A673 (cell line): ENCODE measurements at regions not wholly inside any gene's neighbourhood (a gene's known extent, or its start where the extent isn't known, plus 50 kb on each side); places are given as distances from the start of the nearest gene placed in this dataset.

Source experiments
- BruUV-seq: library from RNA; stranded (reverse); fragments of 400-500 nt; replicated peaks from 2 replicates; lab custom pipeline; 2021; lab: Mats Ljungman, UMichigan
- CTCF ChIA-PET: fragments of 300-600 bp; sonication (Branson Sonifier 250); formaldehyde crosslinking; loops from one replicate; lab custom pipeline; 2022; ENCODE audit warnings: antibody characterized with exemption; lab: Charles Lee
- POLR2A ChIA-PET: fragments of 300-600 bp; sonication (Branson Sonifier 250); formaldehyde crosslinking; loops from one replicate; lab custom pipeline; 2022; ENCODE audit warnings: antibody characterized with exemption; ENCODE audit not compliant: low non-redundant PET; lab: Charles Lee
- DNase-seq: peaks from one replicate; pipeline ENCODE4 v3.0.0-alpha.2; 2015; ENCODE audit warnings: low spot score
- H3K27ac ChIP-seq: fragments of 200-600 bp; sonication (generic); 2 replicates; pipeline ENCODE4 v1.5.1; 2016; ENCODE audit warnings: mixed run types, low read depth, mild to moderate bottlenecking, mixed read lengths, antibody characterized with exemption, low read length; ENCODE audit not compliant: poor library complexity, severe bottlenecking
- H3K27me3 ChIP-seq: fragments of 200-600 bp; sonication (generic); replicated peaks from 2 replicates; pipeline ENCODE4 v1.6.1; 2017; ENCODE audit warnings: mixed run types, low read depth, mild to moderate bottlenecking, mixed read lengths, antibody characterized with exemption, low read length; ENCODE audit not compliant: insufficient read depth, poor library complexity
- H3K36me3 ChIP-seq: fragments of 200-600 bp; sonication (generic); 2 replicates; pipeline ENCODE4 v1.6.1; 2016; ENCODE audit warnings: mixed run types, mild to moderate bottlenecking, mixed read lengths, antibody characterized with exemption, low read length; ENCODE audit not compliant: insufficient read depth, poor library complexity, severe bottlenecking
- H3K4me1 ChIP-seq: fragments of 200-600 bp; sonication (generic); 2 replicates; pipeline ENCODE4 v1.6.1; 2017; ENCODE audit warnings: mixed run types, mild to moderate bottlenecking, mixed read lengths, antibody characterized with exemption, low read length; ENCODE audit not compliant: insufficient read depth, poor library complexity, severe bottlenecking
- H3K4me3 ChIP-seq: fragments of 200-600 bp; sonication (generic); 2 replicates; pipeline ENCODE4 v1.5.1; 2016; ENCODE audit warnings: low read depth, mixed run types, mild to moderate bottlenecking, mixed read lengths, low read length; ENCODE audit not compliant: poor library complexity, severe bottlenecking
- H3K9me3 ChIP-seq: fragments of 200-600 bp; sonication (generic); 2 replicates; pipeline ENCODE4 v1.6.1; 2016; ENCODE audit warnings: mixed run types, low read depth, mild to moderate bottlenecking, mixed read lengths, antibody characterized with exemption, low read length; ENCODE audit not compliant: poor library complexity, severe bottlenecking
- EZH2 ChIP-seq: fragments of 200-600 bp; sonication (generic); IDR thresholded peaks from 2 replicates; pipeline ENCODE4 v1.6.1; 2017; ENCODE audit warnings: borderline replicate concordance, low read depth, mild to moderate bottlenecking, mixed read lengths, antibody characterized with exemption, low read length; ENCODE audit not compliant: poor library complexity, severe bottlenecking
- intact Hi-C: fragments of 100-400 bp; cut with micrococcal nuclease; formaldehyde crosslinking; loops from one replicate; pipeline ENCODE4 v1.10.0; 2022; ENCODE audit not compliant: unreplicated experiment
- TF ChIP-seq, protein P1 (sequence below): fragments of 300-800, 200-600 bp; sonication (generic); conservative IDR thresholded peaks from 2 replicates; pipeline ENCODE4 v1.5.1; 2017; ENCODE audit warnings: low read depth, mild to moderate bottlenecking, antibody characterized with exemption, low read length, moderate library complexity, mixed read lengths

DNA sequence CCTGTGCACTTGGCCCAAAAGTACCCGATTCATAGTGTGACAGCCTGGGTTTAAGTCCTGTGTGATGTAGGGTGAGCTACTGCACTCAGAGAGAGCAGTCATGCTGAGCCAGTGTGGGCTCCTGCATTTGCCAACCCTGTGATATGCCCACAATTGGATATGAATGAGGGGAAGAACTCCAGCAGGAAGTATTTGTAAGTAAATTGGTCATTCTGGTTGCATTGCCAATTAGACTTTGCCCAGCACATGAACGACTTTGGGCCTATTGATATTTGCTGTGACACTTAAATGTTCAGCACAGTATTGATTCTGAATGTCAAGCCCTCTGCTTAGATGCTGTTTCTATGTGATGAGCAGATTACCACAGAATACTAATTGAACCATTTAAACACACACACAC is 570.9 kb downstream of the PIK3C3 start:
- TF ChIP-seq, protein P1, sequence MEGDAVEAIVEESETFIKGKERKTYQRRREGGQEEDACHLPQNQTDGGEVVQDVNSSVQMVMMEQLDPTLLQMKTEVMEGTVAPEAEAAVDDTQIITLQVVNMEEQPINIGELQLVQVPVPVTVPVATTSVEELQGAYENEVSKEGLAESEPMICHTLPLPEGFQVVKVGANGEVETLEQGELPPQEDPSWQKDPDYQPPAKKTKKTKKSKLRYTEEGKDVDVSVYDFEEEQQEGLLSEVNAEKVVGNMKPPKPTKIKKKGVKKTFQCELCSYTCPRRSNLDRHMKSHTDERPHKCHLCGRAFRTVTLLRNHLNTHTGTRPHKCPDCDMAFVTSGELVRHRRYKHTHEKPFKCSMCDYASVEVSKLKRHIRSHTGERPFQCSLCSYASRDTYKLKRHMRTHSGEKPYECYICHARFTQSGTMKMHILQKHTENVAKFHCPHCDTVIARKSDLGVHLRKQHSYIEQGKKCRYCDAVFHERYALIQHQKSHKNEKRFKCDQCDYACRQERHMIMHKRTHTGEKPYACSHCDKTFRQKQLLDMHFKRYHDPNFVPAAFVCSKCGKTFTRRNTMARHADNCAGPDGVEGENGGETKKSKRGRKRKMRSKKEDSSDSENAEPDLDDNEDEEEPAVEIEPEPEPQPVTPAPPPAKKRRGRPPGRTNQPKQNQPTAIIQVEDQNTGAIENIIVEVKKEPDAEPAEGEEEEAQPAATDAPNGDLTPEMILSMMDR = no peak
- TF ChIP-seq EZH2 = no peak
- no peaks in the 10 kb centered on the region for H3K36me3 ChIP-seq
- no peaks in the 10 kb centered on the region for H3K27me3 ChIP-seq
- H3K9me3 ChIP-seq = no peaks in the 10 kb centered on the region
- CTCF ChIA-PET = no interaction called here
- BruUV-seq = no TSS peak
- no peak overlapping the region for H3K27ac ChIP-seq
- intact Hi-C loops = no loop called here
- H3K4me3 ChIP-seq = no peak overlapping the region
- DNase-seq = no peak
- POLR2A ChIA-PET = no interaction called here
- H3K4me1 ChIP-seq = no peaks in the 10 kb centered on the region

DNA sequence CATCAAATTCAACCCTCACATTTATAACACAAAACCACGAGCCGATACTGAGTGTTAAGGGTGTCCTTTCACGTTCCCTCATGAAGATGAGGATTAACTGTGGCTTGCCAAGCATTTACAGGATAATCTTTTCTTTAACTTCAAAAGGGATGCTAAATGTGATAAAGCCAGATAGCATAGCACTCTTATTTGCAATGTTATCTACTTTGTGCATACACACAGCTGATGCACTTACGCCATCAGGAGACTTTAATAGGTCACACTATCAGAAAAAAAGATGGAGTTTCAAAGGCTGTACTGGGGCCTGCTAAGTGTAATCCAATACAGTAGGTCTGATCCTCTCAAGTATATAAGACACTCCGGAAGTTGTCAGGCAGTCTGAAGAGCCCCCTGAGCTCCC is 572.7 kb downstream of the PIK3C3 start:
- Histone ChIP-seq H3K9me3 (no peaks in the 10 kb centered on the region), H3K27me3 (no peaks in the 10 kb centered on the region), H3K27ac (no peak overlapping the region), H3K4me1 (peaks cover under 1% of the 10 kb centered on the region), H3K36me3 (no peaks in the 10 kb centered on the region), H3K4me3 (no peak overlapping the region)
- no peak for TF ChIP-seq EZH2
- TF ChIP-seq, protein P1 = no peak
- intact Hi-C loops = no loop called here
- no TSS peak for BruUV-seq
- CTCF ChIA-PET = no interaction called here
- POLR2A ChIA-PET = no interaction called here
- no peak for DNase-seq

DNA sequence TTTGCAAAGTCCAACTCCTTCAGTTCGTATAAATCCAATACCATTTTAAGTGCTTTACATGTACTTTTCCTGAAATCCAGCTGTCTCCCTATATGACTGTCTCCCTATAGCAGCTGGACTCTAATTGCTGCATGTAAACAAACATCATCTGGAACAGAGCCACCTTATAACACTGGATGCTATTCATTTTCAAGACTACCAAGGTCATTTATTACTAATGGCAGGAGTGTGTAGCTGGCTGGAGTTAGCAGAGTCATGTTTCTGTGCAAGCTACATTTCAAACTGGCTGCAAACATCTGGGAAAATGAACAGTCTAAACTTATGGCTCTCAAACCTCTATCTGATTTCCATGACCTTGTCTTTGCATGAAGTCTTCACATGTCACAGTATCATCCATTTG is 575.2 kb downstream of the PIK3C3 start:
- H3K27ac ChIP-seq = no peak overlapping the region
- ChIA-PET POLR2A (no interaction called here), CTCF (no interaction called here)
- no peaks in the 10 kb centered on the region for H3K27me3 ChIP-seq
- H3K9me3 ChIP-seq = no peaks in the 10 kb centered on the region
- H3K4me1 ChIP-seq = peaks cover 18% of the 10 kb centered on the region
- intact Hi-C loops = no loop called here
- H3K4me3 ChIP-seq = no peak overlapping the region
- no peak for DNase-seq
- no TSS peak for BruUV-seq
- no peak for TF ChIP-seq EZH2
- TF ChIP-seq, protein P1 = no peak
- no peaks in the 10 kb centered on the region for H3K36me3 ChIP-seq
